GM23248 (cell line): ENCODE measurements at regions not wholly inside any gene's neighbourhood (a gene's known extent, or its start where the extent isn't known, plus 50 kb on each side); places are given as distances from the start of the nearest gene placed in this dataset.

Source experiments
- DNase-seq: peaks from one replicate; pipeline ENCODE4 v3.0.0-alpha.2; 2015
- H2AFZ ChIP-seq: fragments of 200-600 bp; sonication (generic); 2 replicates; pipeline ENCODE4 v1.6.1; 2016; ENCODE audit warnings: antibody characterized with exemption
- H3F3A ChIP-seq: fragments of 200-600 bp; sonication (generic); 2 replicates; pipeline ENCODE4 v1.6.1; 2016; ENCODE audit warnings: mild to moderate bottlenecking, antibody characterized with exemption, mixed run types; ENCODE audit not compliant: insufficient read depth
- H3K27ac ChIP-seq: fragments of 200-600 bp; sonication (generic); 2 replicates; pipeline ENCODE4 v1.5.1; 2016; ENCODE audit warnings: mild to moderate bottlenecking
- H3K27me3 ChIP-seq: fragments of 200-600 bp; sonication (generic); replicated peaks from 2 replicates; pipeline ENCODE4 v1.6.1; 2016; ENCODE audit warnings: mild to moderate bottlenecking; ENCODE audit not compliant: insufficient read depth
- H3K36me3 ChIP-seq: fragments of 200-600 bp; sonication (generic); 2 replicates; pipeline ENCODE4 v1.6.1; 2016; ENCODE audit warnings: low read depth, mild to moderate bottlenecking
- H3K4me1 ChIP-seq: fragments of 200-600 bp; sonication (generic); 2 replicates; pipeline ENCODE4 v1.6.1; 2016; ENCODE audit warnings: mild to moderate bottlenecking; ENCODE audit not compliant: insufficient read depth
- H3K4me2 ChIP-seq: fragments of 200-600 bp; sonication (generic); one replicate; pipeline ENCODE4 v1.6.1; 2016; ENCODE audit warnings: mild to moderate bottlenecking; ENCODE audit not compliant: unreplicated experiment
- H3K4me3 ChIP-seq: fragments of 200-600 bp; sonication (generic); 2 replicates; pipeline ENCODE4 v1.5.1; 2016; ENCODE audit warnings: mild to moderate bottlenecking
- H3K79me2 ChIP-seq: fragments of 200-600 bp; sonication (generic); 2 replicates; pipeline ENCODE4 v1.6.1; 2016; ENCODE audit warnings: mild to moderate bottlenecking; ENCODE audit not compliant: insufficient read depth
- H3K9ac ChIP-seq: fragments of 200-600 bp; sonication (generic); 2 replicates; pipeline ENCODE4 v1.6.1; 2016; ENCODE audit warnings: mild to moderate bottlenecking
- H3K9me2 ChIP-seq: fragments of 200-600 bp; sonication (generic); 2 replicates; pipeline ENCODE4 v1.6.1; 2016; ENCODE audit warnings: mixed run types, mild to moderate bottlenecking, moderate library complexity; ENCODE audit not compliant: insufficient read depth
- H3K9me3 ChIP-seq: fragments of 200-600 bp; sonication (generic); one replicate; pipeline ENCODE4 v1.6.1; 2017; ENCODE audit warnings: low read depth
- H4K20me1 ChIP-seq: fragments of 200-600 bp; sonication (generic); 2 replicates; pipeline ENCODE4 v1.6.0; 2016; ENCODE audit not compliant: insufficient read depth
- EZH2 ChIP-seq: fragments of 200-600 bp; sonication (generic); IDR thresholded peaks from 2 replicates; pipeline ENCODE4 v1.6.1; 2018; ENCODE audit warnings: antibody characterized with exemption, mild to moderate bottlenecking; ENCODE audit not compliant: insufficient read depth, poor library complexity, severe bottlenecking
- EZH2phosphoT487 ChIP-seq: fragments of 200-600 bp; sonication (generic); IDR thresholded peaks from 2 replicates; pipeline ENCODE4 v1.6.1; 2018; ENCODE audit warnings: antibody characterized with exemption, moderate library complexity, mild to moderate bottlenecking, low read depth; ENCODE audit not compliant: insufficient read depth
- WGBS, 2 experiments: methylation state at CpG; one replicate each; pipeline ENCODE4 v1.1.6; 2015 to 2017; ENCODE audit warnings: low lambda C conversion rate in 2 of 2, low coverage in 1 of 2; ENCODE audit errors: missing lambda C conversion rate in 2 of 2; 5-methylcytosine and 5-hydroxymethylcytosine counted together
- in situ Hi-C: fragments of 300-500 bp; cut with MboI; formaldehyde crosslinking; loops from 2 replicates; pipeline ENCODE4 v1.15.0; 2020

- no peaks in the 10 kb centered on the region for H3F3A ChIP-seq
- no peak for DNase-seq
- H3K9me3 ChIP-seq, result no peaks in the 10 kb centered on the region
- no peaks in the 10 kb centered on the region for H3K9me2 ChIP-seq
- H2AFZ ChIP-seq, result no peak overlapping the region
- no peaks in the 10 kb centered on the region for H3K27me3 ChIP-seq
- H3K4me3 ChIP-seq, result no peak overlapping the region
- WGBS, 2 experiments, result 26 to 30% methylated on average over 2 of the region's 2 CpGs
- H3K4me1 ChIP-seq, result no peaks in the 10 kb centered on the region
- in situ Hi-C loops, result no loop called here
- H3K9ac ChIP-seq, result no peak overlapping the region
- no peak overlapping the region for H3K27ac ChIP-seq
- TF ChIP-seq EZH2, result no peak
- no peak for TF ChIP-seq EZH2phosphoT487
- no peaks in the 10 kb centered on the region for H4K20me1 ChIP-seq
- H3K4me2 ChIP-seq, result no peak overlapping the region
- no peaks in the 10 kb centered on the region for H3K36me3 ChIP-seq
- no peaks in the 10 kb centered on the region for H3K79me2 ChIP-seq
Observed at GRCh38 chr9:101907466-101907865, 169.0 kb upstream of the GRIN3A start.

- no peaks in the 10 kb centered on the region for H3K9me3 ChIP-seq
- no peaks in the 10 kb centered on the region for H3F3A ChIP-seq
- no peak for TF ChIP-seq EZH2phosphoT487
- no peak for TF ChIP-seq EZH2
Observed at GRCh38 chr9:101904845-101905244, 166.4 kb upstream of the GRIN3A start.

GRCh38 chr9:101902051-101902450 is 163.6 kb upstream of the GRIN3A start:
- H3K9me2 ChIP-seq, result no peaks in the 10 kb centered on the region
- DNase-seq, result no peak
- no peaks in the 10 kb centered on the region for H4K20me1 ChIP-seq
- no peaks in the 10 kb centered on the region for H3K4me1 ChIP-seq
- H3K27ac ChIP-seq, result no peak overlapping the region
- no peaks in the 10 kb centered on the region for H3K79me2 ChIP-seq
- no peak for TF ChIP-seq EZH2phosphoT487
- TF ChIP-seq EZH2, result no peak
- H3K27me3 ChIP-seq, result no peaks in the 10 kb centered on the region
- H2AFZ ChIP-seq, result no peak overlapping the region
- H3K4me2 ChIP-seq, result no peak overlapping the region
- no peaks in the 10 kb centered on the region for H3K36me3 ChIP-seq
- in situ Hi-C loops, result no loop called here
- WGBS, 2 experiments, result 16 to 17% methylated on average over 2 of the region's 2 CpGs
- no peaks in the 10 kb centered on the region for H3F3A ChIP-seq
- no peak overlapping the region for H3K9ac ChIP-seq
- H3K4me3 ChIP-seq, result no peak overlapping the region
- no peaks in the 10 kb centered on the region for H3K9me3 ChIP-seq

More at GRCh38 chr9:101904845-101905244, 166.4 kb upstream of the GRIN3A start:
- no peaks in the 10 kb centered on the region for H3K4me1 ChIP-seq
- no peaks in the 10 kb centered on the region for H3K9me2 ChIP-seq
- in situ Hi-C loops, result no loop called here
- no peak overlapping the region for H3K27ac ChIP-seq
- DNase-seq, result no peak
- H3K4me3 ChIP-seq, result no peak overlapping the region
- no peaks in the 10 kb centered on the region for H4K20me1 ChIP-seq
- no peak overlapping the region for H2AFZ ChIP-seq
- no peaks in the 10 kb centered on the region for H3K79me2 ChIP-seq
- no peak overlapping the region for H3K4me2 ChIP-seq
- no peaks in the 10 kb centered on the region for H3K36me3 ChIP-seq
- no peaks in the 10 kb centered on the region for H3K27me3 ChIP-seq
- 35 to 60% methylated on average over 1 of the region's 1 CpG for WGBS, 2 experiments
- H3K9ac ChIP-seq, result no peak overlapping the region

DNA sequence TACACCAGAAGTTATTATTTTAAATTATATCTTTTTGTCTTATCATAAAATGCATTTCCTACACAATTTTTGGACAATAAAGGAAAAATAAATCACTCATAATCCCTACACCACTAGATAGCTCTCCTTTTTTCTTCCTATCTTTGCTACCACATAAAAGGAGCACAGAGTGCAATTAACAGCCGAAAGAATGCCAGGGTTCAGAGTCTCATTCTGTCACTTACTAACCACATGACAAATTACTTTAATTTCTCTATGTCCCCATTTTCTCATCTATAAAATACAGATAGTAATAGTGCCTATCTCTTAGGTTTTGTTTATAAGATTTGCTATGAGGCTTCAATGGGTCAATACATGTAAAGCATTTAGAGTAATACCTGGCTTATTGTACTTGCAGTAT is 158.7 kb upstream of the GRIN3A start:
- no peaks in the 10 kb centered on the region for H3K4me1 ChIP-seq
- no peak for DNase-seq
- H3K27me3 ChIP-seq, result no peaks in the 10 kb centered on the region
- no peak overlapping the region for H3K4me3 ChIP-seq
- no peak overlapping the region for H3K9ac ChIP-seq
- H3K9me3 ChIP-seq, result no peaks in the 10 kb centered on the region
- no peak overlapping the region for H2AFZ ChIP-seq
- no peak overlapping the region for H3K4me2 ChIP-seq
- no peaks in the 10 kb centered on the region for H3K36me3 ChIP-seq
- no peaks in the 10 kb centered on the region for H4K20me1 ChIP-seq
- 54 to 66% methylated on average over 1 of the region's 1 CpG for WGBS, 2 experiments
- no peaks in the 10 kb centered on the region for H3K79me2 ChIP-seq
- no peak overlapping the region for H3K27ac ChIP-seq
- H3F3A ChIP-seq, result no peaks in the 10 kb centered on the region
- TF ChIP-seq EZH2phosphoT487 (no peak), EZH2 (no peak)
- no peaks in the 10 kb centered on the region for H3K9me2 ChIP-seq
- in situ Hi-C loops, result no loop called here
